Tongue (tissue), 1 donor: ENCODE measurements at regions not wholly inside any gene's neighbourhood (a gene's known extent, or its start where the extent isn't known, plus 50 kb on each side); places are given as distances from the start of the nearest gene placed in this dataset.
A peak's percentile ranks its signal among the peaks of the same experiment; 100 is the strongest.
"Not testable (repeated sequence)": the region's sequence is repeated elsewhere in the genome, so short reads cannot be mapped to it uniquely, and the experiment has no call there.

Experiments used
- DNase-seq: peaks from one replicate; pipeline ENCODE4 v3.0.0-alpha.2; 2015

GRCh38 chr11:134725211-134725610 lies 313.2 kb upstream of the B3GAT1 start:
- DNase-seq = no peak

DNA sequence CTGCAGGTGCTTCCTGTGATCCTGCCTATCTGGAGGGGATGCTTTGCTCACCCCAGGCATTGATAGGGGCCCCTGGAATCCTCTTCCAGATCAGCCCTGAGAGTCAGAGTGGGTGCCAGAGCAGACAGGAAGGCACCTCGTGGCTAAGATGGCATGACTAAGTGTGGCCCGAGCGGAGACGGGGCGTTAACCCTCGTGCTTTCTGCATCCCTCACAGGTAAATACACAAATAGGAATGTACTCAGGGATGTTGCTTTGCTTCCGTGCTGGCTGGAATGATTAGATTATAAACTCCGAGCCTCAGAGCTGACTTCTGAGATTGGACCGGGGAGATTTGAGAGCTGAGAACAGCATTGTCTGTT lies 312.7 kb upstream of the B3GAT1 start:
- no peak for DNase-seq

- DNase-seq = no peak
These were observed 312.2 kb upstream of the B3GAT1 start for GRCh38 chr11:134724106-134724778.

- not testable (repeated sequence) for DNase-seq
These were observed 308.6 kb upstream of the B3GAT1 start for GRCh38 chr11:134720691-134721070.

DNA sequence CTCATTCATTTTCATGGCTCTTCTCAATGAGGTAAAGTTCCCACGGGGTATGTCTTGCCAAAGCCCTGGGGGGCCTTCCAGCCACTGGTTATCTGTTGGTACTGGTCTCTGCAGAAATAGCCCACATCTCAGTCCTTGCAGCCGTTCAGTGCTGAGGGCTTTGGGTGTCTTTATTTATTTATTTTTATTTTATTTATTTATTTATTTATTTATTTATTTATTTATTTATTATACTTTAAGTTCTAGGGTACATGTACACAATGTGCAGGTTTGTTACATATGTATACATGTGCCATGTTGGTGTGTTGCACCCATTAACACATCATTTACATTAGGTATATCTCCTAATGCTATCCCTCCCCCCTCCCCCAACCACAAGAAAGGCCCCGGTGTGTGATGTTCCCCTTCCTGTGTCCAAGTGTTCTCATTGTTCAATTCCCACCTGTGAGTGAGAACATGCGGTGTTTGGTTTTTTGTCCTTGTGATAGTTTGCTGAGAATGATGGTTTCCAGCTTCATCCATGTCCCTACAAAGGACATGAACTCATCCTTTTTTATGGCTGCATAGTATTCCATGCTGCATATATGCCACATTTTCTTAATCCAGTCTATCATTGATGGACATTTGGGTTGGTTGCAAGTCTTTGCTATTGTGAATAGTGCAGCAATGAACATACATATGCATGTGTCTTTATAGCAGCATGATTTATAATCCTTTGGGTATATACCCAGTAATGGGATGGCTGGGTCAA lies 308.1 kb upstream of the B3GAT1 start:
- not testable (repeated sequence) for DNase-seq

GRCh38 chr11:134719397-134719796 lies 307.4 kb upstream of the B3GAT1 start:
- DNase-seq = no peak

DNA sequence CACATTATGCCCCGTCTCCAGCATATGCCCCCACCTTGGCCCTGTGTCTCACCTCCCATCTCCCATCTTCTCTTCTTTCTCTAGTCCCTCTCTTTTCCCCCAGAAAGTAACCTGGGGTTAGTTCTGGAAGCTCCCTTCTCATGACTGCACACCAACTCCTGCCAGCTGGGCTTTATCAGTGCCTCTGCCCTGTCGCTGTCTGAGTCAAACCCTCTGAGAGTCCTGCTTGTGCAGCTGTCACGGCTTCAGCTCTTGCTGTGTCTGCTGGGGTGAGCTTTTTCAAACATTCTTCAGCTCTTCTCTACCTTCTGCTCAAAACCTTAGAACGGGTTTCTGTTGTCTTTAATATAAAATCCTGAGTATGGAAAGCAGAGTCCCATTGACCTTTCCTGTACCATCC lies 304.5 kb upstream of the B3GAT1 start:
- peak; percentile 36 for DNase-seq

GRCh38 chr11:134714021-134714656 lies 302.1 kb upstream of the B3GAT1 start:
- DNase-seq = peak; percentile 32

DNA sequence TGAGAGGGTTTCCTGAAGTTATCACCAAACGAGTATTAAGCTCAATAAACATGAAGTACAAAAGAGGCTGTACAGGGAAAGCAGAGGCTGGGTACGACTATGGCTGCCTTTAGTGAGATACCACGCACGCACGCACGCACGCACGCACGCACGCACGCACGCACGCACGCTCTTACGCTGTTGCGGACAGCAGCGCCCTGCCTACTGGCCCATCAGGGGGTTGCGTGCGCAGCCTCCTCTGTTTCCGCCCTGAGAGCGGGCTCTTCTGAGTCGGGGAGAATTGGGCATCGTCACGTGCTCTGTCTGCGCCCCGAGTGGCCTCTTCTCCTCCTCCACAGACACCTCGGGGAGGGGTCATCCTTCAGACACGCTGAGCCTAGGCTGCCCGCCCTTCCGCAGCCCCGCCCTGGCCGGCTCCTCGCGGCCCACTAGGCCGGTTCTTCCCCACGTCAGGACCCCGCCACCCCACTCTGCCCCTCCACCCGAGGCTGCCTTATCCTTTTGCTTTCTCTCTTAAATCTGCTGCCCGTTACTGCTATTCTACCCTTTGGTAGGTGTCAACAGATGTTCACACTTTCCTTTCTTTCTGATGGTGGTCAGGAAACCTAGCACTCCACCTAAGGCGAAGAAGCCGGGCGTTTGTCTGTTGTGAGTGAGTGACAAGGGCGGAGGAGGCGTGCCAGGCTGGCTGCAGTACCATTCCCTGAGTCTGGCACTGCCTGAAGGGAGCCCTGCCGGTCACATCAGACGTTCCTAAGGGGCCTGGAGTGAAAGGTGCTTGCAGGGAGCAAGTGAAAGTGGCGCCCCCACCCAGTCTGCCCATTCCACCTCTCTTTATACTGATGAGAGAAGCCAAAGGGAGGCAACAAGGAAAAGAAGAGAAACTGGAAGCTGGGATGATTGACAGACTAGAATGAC lies 300.4 kb upstream of the B3GAT1 start:
- no peak for DNase-seq

DNA sequence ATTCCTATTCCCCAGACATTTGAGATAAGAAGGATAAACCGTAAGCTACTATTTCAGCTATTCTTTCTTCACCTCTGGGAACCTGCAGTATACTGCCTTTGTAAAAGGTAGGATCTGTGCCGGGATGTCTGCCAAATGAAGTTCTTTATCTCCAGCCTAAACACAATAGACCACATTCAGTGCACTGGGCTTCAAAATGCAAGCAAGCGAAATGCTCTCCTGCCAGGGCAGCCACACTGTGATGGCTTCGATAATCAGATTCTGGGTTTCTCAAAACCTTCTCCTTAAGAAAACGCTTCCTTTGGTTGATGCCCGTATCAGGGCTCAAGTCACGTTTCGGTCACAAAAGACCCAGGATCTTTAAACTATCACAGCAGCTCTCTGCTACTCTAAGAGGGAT lies 299.5 kb upstream of the B3GAT1 start:
- DNase-seq = no peak

GRCh38 chr11:134710861-134711407 lies 298.9 kb upstream of the B3GAT1 start:
- DNase-seq = no peak

DNA sequence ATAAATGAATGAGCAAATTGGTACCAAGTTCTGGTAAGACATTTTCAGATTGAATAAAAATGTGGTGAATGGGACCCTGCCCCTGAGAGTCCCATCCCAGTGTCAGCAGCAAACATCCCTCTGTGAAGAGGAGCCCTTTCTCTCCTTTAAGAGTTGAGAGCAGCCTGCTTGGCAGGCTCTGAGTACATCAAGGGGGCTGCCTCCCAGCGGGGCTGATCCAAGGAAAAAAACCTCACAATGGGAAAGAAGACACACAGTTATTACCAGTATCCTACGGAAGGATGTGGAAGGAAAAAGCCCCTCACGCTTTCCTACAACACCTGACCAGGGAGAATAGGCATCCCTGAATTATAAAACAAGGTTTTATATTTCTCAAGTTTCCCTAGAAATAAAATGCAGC lies 293.8 kb upstream of the B3GAT1 start:
- DNase-seq = no peak

DNA sequence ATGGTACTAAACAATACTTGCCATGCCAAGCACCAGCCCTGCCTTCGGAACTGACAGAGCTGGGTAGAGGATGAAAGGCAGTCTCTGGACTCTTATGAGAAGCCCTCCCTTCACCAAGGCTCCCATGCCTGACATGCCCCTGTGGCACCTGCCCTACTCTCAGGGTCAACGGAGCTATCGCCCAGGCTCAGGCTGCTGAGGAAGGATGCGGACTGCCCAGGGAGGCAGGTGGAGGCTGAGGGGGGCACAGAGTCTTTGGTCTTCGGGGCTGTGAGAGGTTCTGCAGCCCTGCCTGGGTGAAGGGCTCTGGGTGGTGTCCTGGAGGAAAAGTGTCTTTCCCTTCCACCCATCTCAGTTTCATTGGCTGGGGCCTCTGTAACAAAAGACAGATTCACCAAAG lies 290.8 kb upstream of the B3GAT1 start:
- DNase-seq = no peak

GRCh38 chr11:134701564-134702165 lies 289.6 kb upstream of the B3GAT1 start:
- DNase-seq = peak; percentile 30

- DNase-seq = no peak
These were observed 288.1 kb upstream of the B3GAT1 start for GRCh38 chr11:134700101-134700640.

- DNase-seq = no peak
These were observed 284.4 kb upstream of the B3GAT1 start for GRCh38 chr11:134696455-134696854.

DNA sequence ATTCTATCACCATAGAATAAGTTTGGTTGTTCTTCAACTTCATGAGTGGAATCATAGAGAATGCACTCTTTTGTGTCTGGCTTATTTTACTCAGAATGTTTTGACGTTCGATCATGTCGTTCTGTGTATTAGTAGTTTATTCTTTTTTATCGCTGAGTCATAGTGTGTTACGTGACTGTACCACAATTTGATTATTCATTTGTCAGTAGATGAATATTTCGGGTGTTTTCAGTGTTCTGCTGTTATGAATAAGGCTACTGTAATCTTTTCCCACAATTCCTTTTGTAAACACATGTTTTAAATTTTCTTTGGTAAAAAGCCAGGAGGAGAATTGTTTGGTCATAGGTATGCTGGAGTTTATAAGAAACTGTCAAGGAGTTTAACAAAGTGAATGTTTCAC lies 279.9 kb upstream of the B3GAT1 start:
- DNase-seq = peak; percentile 43

DNA sequence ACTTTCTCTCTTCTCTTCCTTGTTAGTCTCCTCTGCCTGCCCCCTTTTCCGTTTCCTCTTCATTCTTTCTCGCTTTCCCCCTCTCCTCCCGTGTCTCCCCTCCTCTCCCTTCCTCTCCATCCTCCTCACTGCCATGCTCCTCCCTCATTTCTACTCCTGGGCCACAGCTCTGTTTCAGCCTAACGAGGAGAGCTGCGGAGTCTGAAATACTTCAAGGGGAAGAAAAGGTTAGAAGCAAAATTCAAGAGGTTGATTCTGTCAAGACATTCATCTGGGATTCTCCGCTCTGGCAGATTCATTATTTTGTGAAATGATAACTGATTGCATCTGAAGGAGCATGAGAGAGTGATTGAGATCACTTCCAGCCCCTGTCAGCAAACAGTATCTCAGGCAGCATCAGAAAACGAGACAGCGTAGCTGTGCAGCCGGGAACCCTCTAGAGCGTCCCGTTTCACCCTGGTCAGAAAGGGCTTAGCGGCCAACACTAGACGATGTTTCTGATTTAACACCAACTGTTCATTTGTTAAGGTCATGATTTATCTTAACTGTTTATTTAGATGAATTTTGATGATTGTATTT lies 279.3 kb upstream of the B3GAT1 start:
- DNase-seq = no peak

- DNase-seq = no peak
These were observed 277.8 kb upstream of the B3GAT1 start for GRCh38 chr11:134689886-134690285.

- DNase-seq = no peak
These were observed 275.5 kb upstream of the B3GAT1 start for GRCh38 chr11:134687548-134687947.

DNA sequence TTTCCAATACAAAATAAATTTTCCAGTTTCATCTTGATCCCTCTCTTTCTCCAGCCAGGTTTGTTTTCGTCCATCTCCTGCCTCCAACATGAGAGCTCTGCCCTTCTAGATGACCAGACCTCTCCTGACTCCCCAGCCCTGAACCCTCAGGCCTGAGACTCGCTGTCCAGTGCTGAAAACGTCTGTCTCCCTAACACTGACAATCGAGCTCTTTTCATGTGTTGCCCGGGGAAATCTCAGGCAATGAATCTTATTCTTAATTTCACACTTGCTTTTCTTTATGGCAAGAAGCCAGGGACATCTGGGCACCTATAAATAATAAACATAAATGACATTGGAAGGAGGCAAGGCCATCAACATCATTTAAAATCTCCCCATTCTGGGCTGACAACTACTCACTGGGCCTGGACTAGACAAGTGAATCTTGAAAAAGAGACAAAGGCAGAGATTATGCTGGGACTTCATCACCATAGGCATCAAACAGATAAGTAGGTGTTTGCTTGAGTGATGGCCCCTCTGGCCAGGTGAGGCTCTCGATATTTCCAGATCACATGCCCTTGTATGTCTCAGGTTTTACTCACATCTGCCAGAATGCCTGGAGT lies 274.5 kb upstream of the B3GAT1 start:
- DNase-seq = peak; percentile 53
